NCI-H2171 treated with DMSO at 0.1 percent for 48 hours (cell line): ENCODE measurements at regions not wholly inside any gene's neighbourhood (a gene's known extent, or its start where the extent isn't known, plus 50 kb on each side); places are given as distances from the start of the nearest gene placed in this dataset.

Experiments used
- DNase-seq: peaks from one replicate; lab custom pipeline; 2025; lab: John Stamatoyannopoulos, UW

GRCh38 chr2:150051004-150051403 is 436.5 kb downstream of the RND3 start:
- DNase-seq, result no peak

- DNase-seq, result no peak
Observed at GRCh38 chr2:150050036-150050435, 437.4 kb downstream of the RND3 start.

- no peak for DNase-seq
Observed at GRCh38 chr2:150047620-150048222, 439.7 kb downstream of the RND3 start.

- no peak for DNase-seq
Observed at GRCh38 chr2:150046810-150047209, 440.7 kb downstream of the RND3 start.

- DNase-seq, result no peak
Observed at GRCh38 chr2:150046211-150046610, 441.3 kb downstream of the RND3 start.

GRCh38 chr2:150045601-150046000 is 441.9 kb downstream of the RND3 start:
- no peak for DNase-seq

- no peak for DNase-seq
Observed at GRCh38 chr2:150043172-150043500, 444.3 kb downstream of the RND3 start.

GRCh38 chr2:150042500-150043171 is 444.8 kb downstream of the RND3 start:
- no peak for DNase-seq

GRCh38 chr2:150041722-150042425 is 445.6 kb downstream of the RND3 start:
- no peak for DNase-seq

GRCh38 chr2:150036622-150037021 is 449.0 kb upstream of the MMADHC start:
- DNase-seq, result no peak

- no peak for DNase-seq
Observed at GRCh38 chr2:150034665-150035064, 447.1 kb upstream of the MMADHC start.

GRCh38 chr2:150030436-150031190 is 443.0 kb upstream of the MMADHC start:
- no peak for DNase-seq

GRCh38 chr2:150028322-150028721 is 440.7 kb upstream of the MMADHC start:
- no peak for DNase-seq

GRCh38 chr2:150027164-150027563 is 439.6 kb upstream of the MMADHC start:
- DNase-seq, result no peak

GRCh38 chr2:150023663-150024062 is 436.1 kb upstream of the MMADHC start:
- DNase-seq, result no peak

- no peak for DNase-seq
Observed at GRCh38 chr2:150023044-150023443, 435.5 kb upstream of the MMADHC start.

GRCh38 chr2:150020937-150021673 is 433.5 kb upstream of the MMADHC start:
- no peak for DNase-seq

- no peak for DNase-seq
Observed at GRCh38 chr2:150020221-150020620, 432.6 kb upstream of the MMADHC start.

GRCh38 chr2:150019063-150019462 is 431.5 kb upstream of the MMADHC start:
- DNase-seq, result no peak

- peak; percentile 51 for DNase-seq
Observed at GRCh38 chr2:150012986-150013385, 425.4 kb upstream of the MMADHC start.

GRCh38 chr2:150011161-150011730 is 423.7 kb upstream of the MMADHC start:
- peak; percentile 43 for DNase-seq

- DNase-seq, result no peak
Observed at GRCh38 chr2:150008901-150009300, 421.3 kb upstream of the MMADHC start.
